Mesodermal cell (in vitro differentiated cells): ENCODE measurements at regions not wholly inside any gene's neighbourhood (a gene's known extent, or its start where the extent isn't known, plus 50 kb on each side); places are given as distances from the start of the nearest gene placed in this dataset.
"Not testable (repeated sequence)": the region's sequence is repeated elsewhere in the genome, so short reads cannot be mapped to it uniquely, and the experiment has no call there.

Source experiments
- H3K27ac ChIP-seq: 2 replicates; pipeline ENCODE4 v1.7.0; 2013; ENCODE audit warnings: mild to moderate bottlenecking, low read depth, low read length, moderate library complexity; ENCODE audit not compliant: severe bottlenecking
- H3K36me3 ChIP-seq: 2 replicates; pipeline ENCODE4 v1.7.1; 2013; ENCODE audit warnings: mild to moderate bottlenecking, low read length, moderate library complexity; ENCODE audit not compliant: control insufficient read depth, insufficient read depth
- H3K4me1 ChIP-seq: one replicate; pipeline ENCODE4 v1.7.1; 2013; ENCODE audit warnings: mild to moderate bottlenecking, low read length; ENCODE audit not compliant: insufficient read depth, control insufficient read depth, poor library complexity, severe bottlenecking
- H3K4me3 ChIP-seq: 2 replicates; pipeline ENCODE4 v1.7.0; 2013; ENCODE audit warnings: low read length, control low read depth, mild to moderate bottlenecking; ENCODE audit not compliant: insufficient read depth, poor library complexity, severe bottlenecking; ENCODE audit errors: extremely low read depth
- H3K9me3 ChIP-seq: 2 replicates; pipeline ENCODE4 v1.7.1; 2013; ENCODE audit warnings: mild to moderate bottlenecking, low read length, moderate library complexity; ENCODE audit not compliant: control insufficient read depth
- WGBS, 2 experiments: methylation state at CpG; one replicate each; pipeline ENCODE4 v1.1.5; 2013; ENCODE audit warnings: missing lambda C conversion rate in 2 of 2; ENCODE audit not compliant: insufficient coverage in 2 of 2; 5-methylcytosine and 5-hydroxymethylcytosine counted together

DNA sequence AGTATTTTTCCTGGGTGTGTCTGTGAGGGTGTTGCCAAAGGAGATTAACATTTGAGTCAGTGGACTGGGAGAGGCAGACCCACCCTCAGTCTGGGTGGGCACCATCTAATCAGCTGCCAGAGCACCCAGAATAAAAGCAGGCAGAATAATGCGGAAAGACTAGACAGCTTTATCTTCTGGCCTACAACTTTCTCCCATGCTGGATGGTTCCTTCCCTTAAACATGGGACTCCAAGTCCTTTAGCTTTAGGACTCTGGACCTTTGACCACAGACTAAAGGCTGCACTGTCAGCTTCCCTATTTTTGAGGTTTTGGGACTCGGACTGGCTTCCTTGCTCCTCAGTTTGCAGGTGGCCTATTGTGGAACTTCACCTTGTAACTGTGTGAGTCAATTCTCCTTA, 418.1 kb downstream of the DTWD2 start:
- H3K36me3 ChIP-seq, H3K9me3 ChIP-seq, H3K4me1 ChIP-seq, H3K27ac ChIP-seq, H3K4me3 ChIP-seq: not testable (repeated sequence)
- 100% methylated on average over 1 to 2 of the region's 2 CpGs for WGBS, 2 experiments

DNA sequence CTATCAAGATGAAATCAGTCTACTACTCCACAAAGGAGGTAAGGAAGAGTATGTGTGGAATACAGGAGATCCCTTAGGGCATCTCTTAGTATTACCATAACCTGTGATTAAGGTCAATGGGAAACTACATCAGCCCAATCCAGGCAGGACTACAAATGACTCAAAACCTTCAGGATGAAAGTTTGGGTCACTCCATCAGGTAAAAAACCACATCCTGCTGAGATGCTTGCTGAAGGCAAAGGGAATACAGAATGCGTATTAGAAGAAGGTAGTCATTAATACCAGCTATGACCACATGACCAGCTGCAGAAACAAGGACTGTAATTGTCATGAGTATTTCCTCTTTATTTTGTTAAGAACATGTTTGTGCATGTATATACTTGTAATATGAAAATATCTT, 418.8 kb downstream of the DTWD2 start:
- no CpG with 5 or more reads among the region's 1 CpG for WGBS, 2 experiments
- not testable (repeated sequence) for H3K4me1 ChIP-seq, H3K27ac ChIP-seq, H3K36me3 ChIP-seq, H3K9me3 ChIP-seq, H3K4me3 ChIP-seq

DNA sequence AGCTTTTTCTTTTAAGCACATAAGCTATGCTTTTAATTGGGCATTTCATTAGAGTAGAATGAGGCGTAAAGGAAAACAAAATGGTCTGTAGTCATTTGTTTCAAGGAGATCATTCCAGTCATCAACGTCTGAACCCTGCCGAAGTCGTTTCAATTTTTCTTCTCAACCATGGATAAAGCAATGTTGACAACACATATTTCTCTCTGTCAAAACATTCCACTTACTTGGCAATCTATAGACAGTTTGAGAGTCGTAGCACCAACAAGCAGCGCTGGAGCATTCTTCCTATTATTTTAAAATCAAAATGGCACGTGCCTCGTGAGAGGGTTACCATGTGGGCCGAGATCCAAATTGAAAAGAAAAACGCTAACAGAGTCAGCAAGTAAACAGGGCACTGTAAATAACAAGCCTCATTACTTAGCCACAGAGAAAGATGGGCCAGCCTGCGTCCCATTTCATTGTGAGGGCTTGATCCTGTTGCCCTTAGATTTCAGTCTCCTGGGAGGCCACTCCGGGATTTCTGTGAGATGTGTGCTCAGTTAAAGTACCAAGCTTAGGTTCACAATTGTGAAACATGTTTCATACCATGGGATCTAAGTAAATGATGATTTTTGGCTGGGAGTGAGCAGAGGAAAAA, 422.9 kb downstream of the DTWD2 start:
- H3K4me1 ChIP-seq: no peaks in the 10 kb centered on the region
- WGBS, 2 experiments: 88 to 94% methylated on average over 9 to 12 of the region's 12 CpGs
- no peaks in the 10 kb centered on the region for H3K9me3 ChIP-seq
- no peaks in the 10 kb centered on the region for H3K36me3 ChIP-seq
- H3K27ac ChIP-seq: no peak overlapping the region
- H3K4me3 ChIP-seq: no peak overlapping the region

DNA sequence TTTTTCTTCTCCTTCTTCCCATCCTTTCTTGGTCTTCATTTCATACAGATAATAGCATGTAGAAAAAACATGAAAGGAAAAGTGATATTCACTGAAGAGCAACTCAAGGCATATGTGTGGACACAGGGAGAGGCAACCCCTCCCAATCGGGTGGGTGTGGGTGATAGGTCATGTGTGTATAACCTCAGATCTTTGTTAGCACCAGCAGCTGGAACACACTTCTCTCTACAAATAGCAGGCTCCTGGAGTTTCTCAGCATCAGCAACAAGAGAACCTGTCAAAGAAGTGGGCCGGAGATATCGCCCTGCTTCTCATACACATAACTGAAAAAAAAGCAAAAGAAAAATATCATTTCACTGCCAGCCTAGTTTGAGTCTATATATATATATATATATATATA, 426.4 kb downstream of the DTWD2 start:
- H3K4me3 ChIP-seq: no peak overlapping the region
- WGBS, 2 experiments: no CpG with 5 or more reads among the region's 3 CpGs
- no peak overlapping the region for H3K27ac ChIP-seq
- H3K36me3 ChIP-seq: no peaks in the 10 kb centered on the region
- H3K4me1 ChIP-seq: no peaks in the 10 kb centered on the region
- H3K9me3 ChIP-seq: no peaks in the 10 kb centered on the region

DNA sequence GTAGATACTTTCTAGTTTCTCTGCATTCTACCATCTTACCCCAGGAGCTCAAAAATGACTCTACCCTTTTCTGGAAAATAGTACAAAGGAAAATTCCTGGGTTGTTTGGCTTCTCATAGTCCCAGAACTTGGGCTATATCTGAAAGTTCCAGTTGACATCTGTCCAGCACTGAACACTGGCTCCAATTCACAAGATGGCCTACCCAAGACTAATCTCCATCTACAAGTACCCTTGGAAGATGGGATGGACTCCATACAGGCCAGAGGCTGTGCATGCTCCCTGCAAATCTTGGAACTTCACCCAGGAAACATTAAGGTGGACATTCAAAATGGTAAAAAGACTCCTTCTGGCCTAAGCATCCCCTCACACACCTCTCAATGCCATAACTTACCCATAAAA, 427.1 kb downstream of the DTWD2 start:
- Histone ChIP-seq H3K4me1 (no peaks in the 10 kb centered on the region), H3K4me3 (no peak overlapping the region), H3K36me3 (no peaks in the 10 kb centered on the region), H3K9me3 (no peaks in the 10 kb centered on the region), H3K27ac (no peak overlapping the region)

DNA sequence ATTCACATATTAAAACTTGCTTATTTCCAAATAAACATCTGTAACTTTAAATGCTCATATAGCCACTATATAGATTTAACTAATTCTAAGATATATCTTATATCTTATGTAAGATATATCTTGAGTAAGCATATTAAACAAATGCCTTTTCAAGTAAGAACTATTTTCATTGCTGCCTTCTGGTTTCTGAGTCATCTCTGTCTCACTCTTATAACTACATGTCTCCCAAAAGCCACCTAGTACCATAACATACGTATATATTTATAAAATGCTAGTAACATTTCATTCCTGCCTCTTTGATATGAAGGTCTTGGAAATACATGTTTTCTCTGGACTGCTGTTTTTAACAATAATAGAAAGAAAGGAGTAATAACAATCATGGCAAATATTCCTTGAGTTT, 429.5 kb downstream of the DTWD2 start:
- WGBS, 2 experiments: no CpG with 5 or more reads among the region's 1 CpG
- Histone ChIP-seq H3K36me3 (no peaks in the 10 kb centered on the region), H3K27ac (no peak overlapping the region), H3K9me3 (no peaks in the 10 kb centered on the region), H3K4me1 (no peaks in the 10 kb centered on the region), H3K4me3 (no peak overlapping the region)

- WGBS, 2 experiments: 90 to 92% methylated on average over 2 to 4 of the region's 4 CpGs
These were observed 431.1 kb downstream of the DTWD2 start for GRCh38 chr5:118557251-118557661.

DNA sequence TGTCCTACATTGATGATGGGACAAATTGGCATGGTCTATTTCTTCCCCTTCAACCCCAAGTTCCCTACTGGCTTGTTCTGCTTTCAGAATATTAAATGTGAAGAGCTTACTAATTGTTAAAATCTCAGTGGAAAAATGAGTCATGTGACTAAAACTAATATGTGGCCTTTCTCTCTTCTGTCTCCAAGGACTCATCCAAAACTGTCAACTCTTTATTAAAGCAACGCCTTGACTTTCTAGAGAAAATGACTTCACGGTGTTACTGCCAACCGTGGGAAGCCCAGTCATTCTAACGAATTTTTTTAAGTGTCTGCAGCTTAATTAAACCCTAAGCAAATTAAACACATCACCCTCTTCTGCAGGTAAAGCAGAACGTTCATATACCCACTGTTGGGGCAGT, 431.6 kb downstream of the DTWD2 start:
- H3K4me1 ChIP-seq: no peaks in the 10 kb centered on the region

More at GRCh38 chr5:118557251-118557661, 431.1 kb downstream of the DTWD2 start:
- Histone ChIP-seq H3K4me3 (no peak overlapping the region), H3K9me3 (no peaks in the 10 kb centered on the region), H3K4me1 (no peaks in the 10 kb centered on the region), H3K36me3 (no peaks in the 10 kb centered on the region), H3K27ac (no peak overlapping the region)

DNA sequence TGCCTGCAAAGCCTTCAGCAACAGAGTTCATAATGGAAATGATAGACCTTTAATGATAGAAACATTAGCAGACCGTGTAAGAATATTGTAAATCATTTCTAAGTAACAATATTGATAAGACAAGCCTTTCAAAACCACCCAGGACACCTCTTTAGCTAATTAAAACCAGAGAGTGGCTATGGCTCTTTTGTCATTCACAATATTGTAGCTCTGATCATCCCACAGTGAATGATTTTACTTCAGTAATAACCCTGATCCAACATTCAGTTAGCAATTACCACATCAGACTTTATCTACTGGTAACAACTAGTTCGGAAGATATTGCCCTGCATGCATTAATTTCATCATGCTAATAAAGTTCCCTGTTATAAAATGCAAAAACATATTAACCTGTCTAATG, 432.6 kb downstream of the DTWD2 start:
- Histone ChIP-seq H3K4me1 (no peaks in the 10 kb centered on the region), H3K4me3 (no peak overlapping the region), H3K9me3 (no peaks in the 10 kb centered on the region), H3K36me3 (no peaks in the 10 kb centered on the region), H3K27ac (no peak overlapping the region)
- WGBS, 2 experiments: 78 to 100% methylated on average over 1 of the region's 2 CpGs

More for the DNA sequence above, 431.6 kb downstream of the DTWD2 start:
- Histone ChIP-seq H3K36me3 (no peaks in the 10 kb centered on the region), H3K27ac (no peak overlapping the region), H3K4me3 (no peak overlapping the region), H3K9me3 (no peaks in the 10 kb centered on the region)
- 85 to 90% methylated on average over 5 of the region's 5 CpGs for WGBS, 2 experiments

DNA sequence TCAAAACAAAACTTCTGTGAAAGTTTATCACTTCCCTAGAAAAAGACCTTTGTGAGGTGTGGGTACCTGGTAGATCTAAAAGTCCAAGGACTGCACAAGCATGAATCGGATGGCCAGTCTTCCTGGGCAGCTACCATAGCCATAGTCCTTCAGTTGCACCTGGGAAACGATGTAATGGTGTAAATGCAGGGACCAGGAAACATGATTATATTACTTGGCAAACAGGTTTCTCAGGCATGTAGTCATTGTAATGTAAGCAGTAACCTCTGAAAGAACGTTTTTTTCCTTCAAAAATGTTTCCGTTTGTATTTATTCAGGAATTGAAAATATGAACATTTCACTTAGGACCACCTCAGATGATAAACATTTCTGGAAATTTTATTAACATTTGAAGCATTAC, 433.4 kb downstream of the DTWD2 start:
- WGBS, 2 experiments: 79 to 100% methylated on average over 1 to 2 of the region's 4 CpGs
- Histone ChIP-seq H3K36me3 (no peaks in the 10 kb centered on the region), H3K4me1 (no peaks in the 10 kb centered on the region), H3K9me3 (no peaks in the 10 kb centered on the region), H3K4me3 (no peak overlapping the region), H3K27ac (no peak overlapping the region)

DNA sequence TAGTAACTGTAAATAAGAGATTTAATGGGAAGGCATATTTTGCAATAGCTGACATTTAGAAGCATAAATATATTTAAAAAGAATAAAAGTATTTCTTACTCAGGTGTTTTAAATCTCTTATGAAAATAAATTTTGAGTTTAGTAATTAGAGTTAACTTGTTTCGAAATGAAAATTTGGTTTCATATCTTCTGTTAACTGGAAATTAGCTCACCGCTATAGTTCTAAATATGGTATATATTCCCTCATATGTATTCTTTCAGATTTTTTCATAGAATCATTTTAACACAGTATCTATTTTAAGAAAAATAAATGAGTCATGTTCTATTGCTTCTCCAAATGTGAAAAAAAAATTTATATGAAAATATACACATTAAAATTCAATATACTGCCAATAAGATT, 434.1 kb downstream of the DTWD2 start:
- no peaks in the 10 kb centered on the region for H3K36me3 ChIP-seq
- no peak overlapping the region for H3K27ac ChIP-seq
- no peak overlapping the region for H3K4me3 ChIP-seq
- no peaks in the 10 kb centered on the region for H3K4me1 ChIP-seq
- H3K9me3 ChIP-seq: no peaks in the 10 kb centered on the region
- no CpG with 5 or more reads among the region's 2 CpGs for WGBS, 2 experiments
